Neural progenitor cell (in vitro differentiated cells): ENCODE measurements at regions not wholly inside any gene's neighbourhood (a gene's known extent, or its start where the extent isn't known, plus 50 kb on each side); places are given as distances from the start of the nearest gene placed in this dataset.

ENCODE experiments used
- EZH2 ChIP-seq: fragments of 200-600 bp; sonication (generic); IDR thresholded peaks from 2 replicates; pipeline ENCODE4 v1.6.1; 2017; ENCODE audit warnings: antibody characterized with exemption, mild to moderate bottlenecking, moderate library complexity
- TF ChIP-seq, protein P1 (sequence below): fragments of 200-600 bp; sonication (generic); IDR thresholded peaks from 2 replicates; pipeline ENCODE4 v1.5.1; 2017; ENCODE audit warnings: antibody characterized with exemption, mild to moderate bottlenecking

DNA sequence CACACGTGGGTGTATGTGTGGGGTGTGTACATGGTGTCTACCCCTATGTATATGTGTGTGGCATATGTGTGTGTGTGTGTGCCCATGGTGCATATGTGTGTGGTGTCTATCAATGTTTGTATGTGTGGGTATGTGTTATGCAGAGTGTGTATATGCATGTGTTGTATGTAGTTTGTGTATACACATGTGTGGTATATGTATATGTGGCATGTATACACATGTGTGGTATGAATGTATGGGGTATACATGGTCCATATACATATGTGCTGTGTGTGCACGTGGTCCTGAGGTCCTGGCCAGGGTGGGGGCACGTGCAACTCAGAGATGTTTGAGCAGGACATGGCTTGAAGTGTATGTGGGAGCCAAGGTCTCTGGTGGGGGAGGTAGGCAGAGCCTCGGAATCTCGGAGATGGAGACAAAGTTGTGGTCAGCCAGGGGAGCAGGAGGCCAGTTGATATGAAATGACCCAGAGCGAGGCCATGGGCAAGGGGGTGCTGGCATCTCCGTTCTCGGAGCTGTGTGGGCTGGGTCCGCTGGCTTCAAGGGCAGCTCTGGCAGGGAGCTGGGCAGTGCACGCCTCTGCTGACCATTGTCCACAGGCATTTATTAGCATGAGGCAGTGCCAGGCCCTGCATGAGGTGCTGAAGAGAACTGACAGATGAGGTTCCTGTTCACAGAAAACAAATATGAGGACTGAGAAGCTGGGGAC is 276.2 kb upstream of the CHD6 start:
- TF ChIP-seq, protein P1, sequence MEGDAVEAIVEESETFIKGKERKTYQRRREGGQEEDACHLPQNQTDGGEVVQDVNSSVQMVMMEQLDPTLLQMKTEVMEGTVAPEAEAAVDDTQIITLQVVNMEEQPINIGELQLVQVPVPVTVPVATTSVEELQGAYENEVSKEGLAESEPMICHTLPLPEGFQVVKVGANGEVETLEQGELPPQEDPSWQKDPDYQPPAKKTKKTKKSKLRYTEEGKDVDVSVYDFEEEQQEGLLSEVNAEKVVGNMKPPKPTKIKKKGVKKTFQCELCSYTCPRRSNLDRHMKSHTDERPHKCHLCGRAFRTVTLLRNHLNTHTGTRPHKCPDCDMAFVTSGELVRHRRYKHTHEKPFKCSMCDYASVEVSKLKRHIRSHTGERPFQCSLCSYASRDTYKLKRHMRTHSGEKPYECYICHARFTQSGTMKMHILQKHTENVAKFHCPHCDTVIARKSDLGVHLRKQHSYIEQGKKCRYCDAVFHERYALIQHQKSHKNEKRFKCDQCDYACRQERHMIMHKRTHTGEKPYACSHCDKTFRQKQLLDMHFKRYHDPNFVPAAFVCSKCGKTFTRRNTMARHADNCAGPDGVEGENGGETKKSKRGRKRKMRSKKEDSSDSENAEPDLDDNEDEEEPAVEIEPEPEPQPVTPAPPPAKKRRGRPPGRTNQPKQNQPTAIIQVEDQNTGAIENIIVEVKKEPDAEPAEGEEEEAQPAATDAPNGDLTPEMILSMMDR: no peak
- TF ChIP-seq EZH2: no peak
